A673 (cell line): ENCODE measurements at regions not wholly inside any gene's neighbourhood (a gene's known extent, or its start where the extent isn't known, plus 50 kb on each side); places are given as distances from the start of the nearest gene placed in this dataset.

Experiments used
- BruUV-seq: library from RNA; stranded (reverse); fragments of 400-500 nt; replicated peaks from 2 replicates; lab custom pipeline; 2021; lab: Mats Ljungman, UMichigan
- CTCF ChIA-PET: fragments of 300-600 bp; sonication (Branson Sonifier 250); formaldehyde crosslinking; loops from one replicate; lab custom pipeline; 2022; ENCODE audit warnings: antibody characterized with exemption; lab: Charles Lee
- POLR2A ChIA-PET: fragments of 300-600 bp; sonication (Branson Sonifier 250); formaldehyde crosslinking; loops from one replicate; lab custom pipeline; 2022; ENCODE audit warnings: antibody characterized with exemption; ENCODE audit not compliant: low non-redundant PET; lab: Charles Lee
- DNase-seq: peaks from one replicate; pipeline ENCODE4 v3.0.0-alpha.2; 2015; ENCODE audit warnings: low spot score
- H3K27ac ChIP-seq: fragments of 200-600 bp; sonication (generic); 2 replicates; pipeline ENCODE4 v1.5.1; 2016; ENCODE audit warnings: mixed run types, low read depth, mild to moderate bottlenecking, mixed read lengths, antibody characterized with exemption, low read length; ENCODE audit not compliant: poor library complexity, severe bottlenecking
- H3K27me3 ChIP-seq: fragments of 200-600 bp; sonication (generic); replicated peaks from 2 replicates; pipeline ENCODE4 v1.6.1; 2017; ENCODE audit warnings: mixed run types, low read depth, mild to moderate bottlenecking, mixed read lengths, antibody characterized with exemption, low read length; ENCODE audit not compliant: insufficient read depth, poor library complexity
- H3K36me3 ChIP-seq: fragments of 200-600 bp; sonication (generic); 2 replicates; pipeline ENCODE4 v1.6.1; 2016; ENCODE audit warnings: mixed run types, mild to moderate bottlenecking, mixed read lengths, antibody characterized with exemption, low read length; ENCODE audit not compliant: insufficient read depth, poor library complexity, severe bottlenecking
- H3K4me1 ChIP-seq: fragments of 200-600 bp; sonication (generic); 2 replicates; pipeline ENCODE4 v1.6.1; 2017; ENCODE audit warnings: mixed run types, mild to moderate bottlenecking, mixed read lengths, antibody characterized with exemption, low read length; ENCODE audit not compliant: insufficient read depth, poor library complexity, severe bottlenecking
- H3K4me3 ChIP-seq: fragments of 200-600 bp; sonication (generic); 2 replicates; pipeline ENCODE4 v1.5.1; 2016; ENCODE audit warnings: low read depth, mixed run types, mild to moderate bottlenecking, mixed read lengths, low read length; ENCODE audit not compliant: poor library complexity, severe bottlenecking
- H3K9me3 ChIP-seq: fragments of 200-600 bp; sonication (generic); 2 replicates; pipeline ENCODE4 v1.6.1; 2016; ENCODE audit warnings: mixed run types, low read depth, mild to moderate bottlenecking, mixed read lengths, antibody characterized with exemption, low read length; ENCODE audit not compliant: poor library complexity, severe bottlenecking
- EZH2 ChIP-seq: fragments of 200-600 bp; sonication (generic); IDR thresholded peaks from 2 replicates; pipeline ENCODE4 v1.6.1; 2017; ENCODE audit warnings: borderline replicate concordance, low read depth, mild to moderate bottlenecking, mixed read lengths, antibody characterized with exemption, low read length; ENCODE audit not compliant: poor library complexity, severe bottlenecking
- intact Hi-C: fragments of 100-400 bp; cut with micrococcal nuclease; formaldehyde crosslinking; loops from one replicate; pipeline ENCODE4 v1.10.0; 2022; ENCODE audit not compliant: unreplicated experiment
- TF ChIP-seq, protein P1 (sequence below): fragments of 300-800, 200-600 bp; sonication (generic); conservative IDR thresholded peaks from 2 replicates; pipeline ENCODE4 v1.5.1; 2017; ENCODE audit warnings: low read depth, mild to moderate bottlenecking, antibody characterized with exemption, low read length, moderate library complexity, mixed read lengths

DNA sequence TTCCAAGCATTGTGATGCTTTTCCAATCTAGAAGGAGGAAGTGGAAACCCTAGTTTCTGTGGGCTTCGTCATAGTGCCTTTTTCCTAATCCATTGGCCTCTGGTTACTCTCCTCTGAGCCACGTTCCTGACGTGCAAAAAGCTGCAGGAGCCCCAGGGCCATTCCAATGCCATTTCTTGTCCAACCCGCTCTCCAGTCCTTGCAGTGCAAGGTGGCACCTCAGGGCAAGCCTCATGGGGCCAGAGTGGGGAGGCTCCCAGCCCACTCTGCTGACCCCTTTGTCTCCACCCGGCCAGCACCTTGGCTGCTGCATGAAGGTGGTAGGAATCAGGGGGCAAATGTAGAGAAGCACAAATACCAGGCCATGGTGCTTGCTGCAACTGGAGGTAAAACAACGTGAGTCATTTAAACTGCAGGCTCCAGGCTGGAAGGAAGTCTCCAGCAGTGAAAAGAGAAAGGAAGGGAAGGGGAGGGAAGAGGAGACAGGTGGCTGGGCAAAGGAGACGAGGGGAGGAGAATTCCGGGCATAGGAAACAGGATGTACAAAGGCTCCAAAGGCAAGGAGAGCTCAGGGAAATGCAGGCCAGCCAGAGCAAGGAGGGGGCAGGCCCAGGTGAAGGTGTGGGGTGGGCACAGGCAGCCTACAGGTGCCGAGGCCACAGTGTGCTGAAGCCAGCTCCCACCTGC lies 168.2 kb upstream of the TNRC6C start:
- H3K27me3 ChIP-seq = no peaks in the 10 kb centered on the region

GRCh38 chr17:77792626-77793025 lies 165.9 kb upstream of the TNRC6C start:
- BruUV-seq = no TSS peak
- POLR2A ChIA-PET = no interaction called here
- Histone ChIP-seq H3K9me3 (no peaks in the 10 kb centered on the region), H3K27me3 (no peaks in the 10 kb centered on the region), H3K36me3 (no peaks in the 10 kb centered on the region), H3K27ac (no peak overlapping the region), H3K4me3 (no peak overlapping the region), H3K4me1 (peaks cover 9% of the 10 kb centered on the region)
- TF ChIP-seq, protein P1, sequence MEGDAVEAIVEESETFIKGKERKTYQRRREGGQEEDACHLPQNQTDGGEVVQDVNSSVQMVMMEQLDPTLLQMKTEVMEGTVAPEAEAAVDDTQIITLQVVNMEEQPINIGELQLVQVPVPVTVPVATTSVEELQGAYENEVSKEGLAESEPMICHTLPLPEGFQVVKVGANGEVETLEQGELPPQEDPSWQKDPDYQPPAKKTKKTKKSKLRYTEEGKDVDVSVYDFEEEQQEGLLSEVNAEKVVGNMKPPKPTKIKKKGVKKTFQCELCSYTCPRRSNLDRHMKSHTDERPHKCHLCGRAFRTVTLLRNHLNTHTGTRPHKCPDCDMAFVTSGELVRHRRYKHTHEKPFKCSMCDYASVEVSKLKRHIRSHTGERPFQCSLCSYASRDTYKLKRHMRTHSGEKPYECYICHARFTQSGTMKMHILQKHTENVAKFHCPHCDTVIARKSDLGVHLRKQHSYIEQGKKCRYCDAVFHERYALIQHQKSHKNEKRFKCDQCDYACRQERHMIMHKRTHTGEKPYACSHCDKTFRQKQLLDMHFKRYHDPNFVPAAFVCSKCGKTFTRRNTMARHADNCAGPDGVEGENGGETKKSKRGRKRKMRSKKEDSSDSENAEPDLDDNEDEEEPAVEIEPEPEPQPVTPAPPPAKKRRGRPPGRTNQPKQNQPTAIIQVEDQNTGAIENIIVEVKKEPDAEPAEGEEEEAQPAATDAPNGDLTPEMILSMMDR = no peak
- TF ChIP-seq EZH2 = no peak
- CTCF ChIA-PET = no interaction called here
- intact Hi-C loops = no loop called here
- no peak for DNase-seq

More for the DNA sequence above, 168.2 kb upstream of the TNRC6C start:
- peak; percentile 68 for DNase-seq
- no peak for TF ChIP-seq EZH2
- TF ChIP-seq, protein P1 = no peak
- POLR2A ChIA-PET = no interaction called here
- no peaks in the 10 kb centered on the region for H3K9me3 ChIP-seq
- H3K27ac ChIP-seq = no peak overlapping the region
- peaks cover 30% of the 10 kb centered on the region for H3K4me1 ChIP-seq
- CTCF ChIA-PET = no interaction called here
- no peaks in the 10 kb centered on the region for H3K36me3 ChIP-seq
- no TSS peak for BruUV-seq
- H3K4me3 ChIP-seq = no peak overlapping the region
- intact Hi-C loops = no loop called here

GRCh38 chr17:77793146-77793970 lies 165.1 kb upstream of the TNRC6C start:
- Histone ChIP-seq H3K9me3 (no peaks in the 10 kb centered on the region), H3K36me3 (no peaks in the 10 kb centered on the region), H3K27ac (no peak overlapping the region), H3K27me3 (no peaks in the 10 kb centered on the region), H3K4me1 (peaks cover 9% of the 10 kb centered on the region), H3K4me3 (no peak overlapping the region)
- DNase-seq = no peak
- BruUV-seq = no TSS peak
- no peak for TF ChIP-seq EZH2
- TF ChIP-seq, protein P1 = no peak
- POLR2A ChIA-PET = no interaction called here
- intact Hi-C loops = no loop called here
- CTCF ChIA-PET = no interaction called here
